HAP-1 (cell line): ENCODE measurements at regions not wholly inside any gene's neighbourhood (a gene's known extent, or its start where the extent isn't known, plus 50 kb on each side); places are given as distances from the start of the nearest gene placed in this dataset.

ENCODE experiments used
- DNase-seq, 2 experiments: peaks; one replicate each; pipeline ENCODE4 v3.0.0-alpha.2; 2016 to 2020; ENCODE audit warnings: low spot score in 2 of 2
- H3K27me3 ChIP-seq: fragments of 250-450 bp; sonication (Bioruptor Pico); 2 replicates; pipeline ENCODE4 v1.5.1; 2020; ENCODE audit warnings: low read depth, mild to moderate bottlenecking, moderate library complexity
- H3K36me3 ChIP-seq: fragments of 250-450 bp; sonication (Bioruptor Pico); replicated peaks from 2 replicates; pipeline ENCODE4 v1.5.1; 2020; ENCODE audit warnings: mild to moderate bottlenecking
- H3K4me1 ChIP-seq: fragments of 250-450 bp; sonication (Bioruptor Pico); 2 replicates; pipeline ENCODE4 v1.5.1; 2020; ENCODE audit warnings: mild to moderate bottlenecking
- H3K4me3 ChIP-seq: fragments of 250-450 bp; sonication (Bioruptor Pico); 2 replicates; pipeline ENCODE4 v1.5.1; 2020; ENCODE audit warnings: mild to moderate bottlenecking, moderate library complexity
- H3K9me3 ChIP-seq: fragments of 250-450 bp; sonication (Bioruptor Pico); 2 replicates; pipeline ENCODE4 v1.5.1; 2020; ENCODE audit warnings: mild to moderate bottlenecking, moderate library complexity
- in situ Hi-C: fragments of 300-500 bp; cut with MboI; formaldehyde crosslinking; loops from 3 replicates; pipeline ENCODE4 v1.14.3; 2020; ENCODE audit warnings: low sequenced_read_pairs, inconsistent platforms, mixed read lengths

DNA sequence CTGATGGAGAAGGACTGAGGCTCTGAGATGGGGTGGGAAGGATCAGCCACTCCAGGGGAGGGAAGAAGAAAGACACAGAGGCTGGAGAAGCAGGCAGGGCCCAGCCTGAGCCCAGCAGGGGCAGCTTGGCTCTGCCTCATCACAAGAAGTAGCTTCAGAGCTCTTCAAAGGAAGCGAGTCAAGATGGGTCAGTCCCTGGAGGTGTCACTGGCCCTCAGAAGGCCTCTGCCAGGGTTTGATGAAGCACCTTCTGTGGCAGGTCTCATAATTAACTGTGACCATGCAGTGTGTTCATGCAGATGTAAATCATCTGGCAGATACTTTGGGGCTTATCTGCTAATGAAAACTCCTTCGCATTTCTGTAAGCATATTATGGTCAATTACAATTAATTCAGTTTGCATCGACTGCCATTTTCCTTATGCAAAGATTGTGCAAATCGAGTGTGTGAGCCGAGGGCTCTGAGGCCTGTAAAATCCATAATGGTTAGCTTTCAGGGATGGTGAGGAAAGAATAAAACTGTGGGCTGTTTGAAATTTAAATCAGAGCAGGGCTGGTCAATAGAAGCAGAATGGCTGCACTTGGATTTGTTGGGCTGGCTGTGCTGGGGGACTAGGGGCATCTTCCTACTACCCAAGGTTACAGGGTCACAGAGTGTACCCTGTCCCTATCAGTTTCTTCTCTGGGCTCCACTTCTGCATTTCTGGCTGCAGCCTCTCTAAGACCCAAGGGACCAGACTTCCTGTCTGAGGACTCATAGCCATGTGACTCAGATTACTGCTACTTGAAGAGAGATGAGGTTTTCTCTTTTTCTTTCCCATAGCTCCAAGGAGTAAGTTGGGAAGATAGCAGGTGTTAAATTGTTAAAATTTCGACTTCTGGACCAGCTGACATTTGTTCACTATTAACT is 376.6 kb downstream of the DHX35 start:
- no peaks in the 10 kb centered on the region for H3K4me1 ChIP-seq
- in situ Hi-C loops = no loop called here
- no peaks in the 10 kb centered on the region for H3K9me3 ChIP-seq
- H3K27me3 ChIP-seq = no peaks in the 10 kb centered on the region
- H3K4me3 ChIP-seq = no peak overlapping the region
- no peaks in the 10 kb centered on the region for H3K36me3 ChIP-seq
- no peak for DNase-seq

DNA sequence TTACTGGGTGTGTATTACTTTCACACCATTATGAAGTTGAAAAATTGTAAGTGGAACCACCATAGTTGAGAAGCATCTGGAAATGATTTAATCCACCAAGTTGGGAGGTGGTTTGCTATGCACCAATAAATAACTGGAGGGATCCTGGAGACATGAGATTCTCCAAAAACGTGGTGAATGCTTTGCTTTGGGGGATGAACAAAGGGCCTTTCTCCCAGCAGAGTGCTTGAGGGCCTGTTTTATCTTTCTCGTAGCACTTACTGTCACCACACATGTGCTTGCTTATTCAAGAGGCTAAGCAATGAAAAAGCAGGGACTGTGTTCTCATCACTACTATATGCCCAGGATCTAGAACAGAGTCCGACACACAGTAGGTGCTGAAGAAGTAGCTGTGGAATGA is 371.1 kb downstream of the DHX35 start:
- H3K4me3 ChIP-seq = no peak overlapping the region
- DNase-seq = no peak
- H3K4me1 ChIP-seq = no peaks in the 10 kb centered on the region
- no peaks in the 10 kb centered on the region for H3K27me3 ChIP-seq
- H3K36me3 ChIP-seq = no peaks in the 10 kb centered on the region
- in situ Hi-C loops = no loop called here
- H3K9me3 ChIP-seq = no peaks in the 10 kb centered on the region

GRCh38 chr20:39328347-39328746 is 366.2 kb downstream of the DHX35 start:
- H3K27me3 ChIP-seq = no peaks in the 10 kb centered on the region
- DNase-seq = no peak
- in situ Hi-C loops = no loop called here
- no peaks in the 10 kb centered on the region for H3K36me3 ChIP-seq
- H3K4me1 ChIP-seq = no peaks in the 10 kb centered on the region
- H3K4me3 ChIP-seq = no peak overlapping the region
- H3K9me3 ChIP-seq = no peaks in the 10 kb centered on the region

GRCh38 chr20:39326050-39326449 is 363.9 kb downstream of the DHX35 start:
- Histone ChIP-seq H3K27me3 (no peaks in the 10 kb centered on the region), H3K9me3 (no peaks in the 10 kb centered on the region), H3K4me3 (no peak overlapping the region), H3K4me1 (no peaks in the 10 kb centered on the region), H3K36me3 (no peaks in the 10 kb centered on the region)
- in situ Hi-C loops = no loop called here
- no peak for DNase-seq

- H3K4me3 ChIP-seq = no peak overlapping the region
- no peaks in the 10 kb centered on the region for H3K36me3 ChIP-seq
- in situ Hi-C loops = no loop called here
- H3K4me1 ChIP-seq = no peaks in the 10 kb centered on the region
- H3K27me3 ChIP-seq = no peaks in the 10 kb centered on the region; the same call in 1 of the 2 replicates
- no peaks in the 10 kb centered on the region for H3K9me3 ChIP-seq
- no peak for DNase-seq
Measured at GRCh38 chr20:39318911-39319310, 356.8 kb downstream of the DHX35 start.

- Histone ChIP-seq H3K4me1 (no peaks in the 10 kb centered on the region), H3K4me3 (no peak overlapping the region), H3K9me3 (no peaks in the 10 kb centered on the region), H3K36me3 (no peaks in the 10 kb centered on the region), H3K27me3 (no peaks in the 10 kb centered on the region)
- in situ Hi-C loops = no loop called here
- no peak for DNase-seq
Measured at GRCh38 chr20:39312676-39313075, 350.5 kb downstream of the DHX35 start.

DNA sequence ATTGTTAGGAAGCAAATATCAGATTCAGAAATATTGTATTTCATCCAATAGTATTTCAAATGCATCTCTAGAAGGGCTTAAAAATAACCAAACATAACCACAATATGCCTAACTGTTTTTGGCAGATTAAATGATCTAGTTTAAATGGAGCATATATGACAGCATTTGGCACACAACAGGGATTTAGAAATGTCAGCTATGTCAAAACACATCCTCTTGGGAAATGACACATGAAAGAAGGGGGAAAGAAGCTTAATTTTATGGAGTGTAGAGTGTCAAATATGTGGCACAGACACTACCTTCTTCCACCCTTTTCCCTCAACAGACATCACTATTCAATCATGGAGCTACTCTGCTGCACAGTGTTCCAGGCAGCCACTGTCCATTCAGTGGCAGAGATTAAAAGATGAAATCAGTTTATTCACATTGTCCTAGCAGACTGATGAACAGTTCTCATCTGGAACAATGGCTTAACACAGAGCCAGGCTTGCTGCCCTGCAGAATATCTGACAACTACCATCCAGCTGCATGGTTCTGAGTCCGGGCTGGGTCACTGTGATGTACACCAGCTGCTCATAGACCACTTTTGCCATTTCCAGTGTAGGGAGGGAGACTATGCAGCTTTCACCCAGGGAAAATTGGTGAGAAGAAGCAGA is 349.8 kb downstream of the DHX35 start:
- DNase-seq = no peak
- Histone ChIP-seq H3K4me1 (no peaks in the 10 kb centered on the region), H3K4me3 (no peak overlapping the region), H3K9me3 (no peaks in the 10 kb centered on the region), H3K27me3 (no peaks in the 10 kb centered on the region), H3K36me3 (no peaks in the 10 kb centered on the region)
- in situ Hi-C loops = no loop called here

DNA sequence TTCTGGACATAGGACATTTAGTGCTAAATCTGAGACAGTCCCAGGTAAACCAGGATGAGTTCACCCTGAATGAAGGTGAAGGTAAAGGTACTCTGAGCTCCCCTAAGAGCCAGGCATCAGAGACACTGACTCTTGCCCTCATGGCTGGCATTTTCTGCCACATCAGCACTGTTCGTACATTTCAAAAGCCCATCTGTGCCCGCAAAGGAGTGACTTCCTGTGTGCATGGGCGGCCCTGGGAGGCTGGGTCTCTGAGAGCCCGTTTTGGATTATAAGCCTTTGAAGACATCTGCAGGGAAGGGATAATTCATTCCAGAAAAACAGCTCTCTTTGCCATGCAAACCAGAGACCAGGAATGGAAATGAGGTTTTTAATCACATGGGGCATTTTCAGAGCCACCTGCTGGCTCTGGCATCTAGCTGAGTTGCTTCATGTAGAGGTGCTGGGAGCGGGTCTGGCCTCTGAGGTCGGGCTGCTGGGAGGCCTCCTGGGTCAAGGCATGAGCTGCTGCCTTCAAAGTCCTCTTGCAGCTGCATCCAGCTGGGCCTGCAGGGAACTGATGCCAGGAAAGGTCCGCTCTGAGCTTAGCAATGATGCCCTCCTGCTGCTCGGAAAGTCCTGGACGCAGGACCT is 348.3 kb downstream of the DHX35 start:
- Histone ChIP-seq H3K4me1 (no peaks in the 10 kb centered on the region), H3K9me3 (no peaks in the 10 kb centered on the region), H3K4me3 (no peak overlapping the region), H3K27me3 (no peaks in the 10 kb centered on the region), H3K36me3 (no peaks in the 10 kb centered on the region)
- in situ Hi-C loops = no loop called here
- no peak for DNase-seq

GRCh38 chr20:39309458-39309857 is 347.3 kb downstream of the DHX35 start:
- DNase-seq = no peak
- Histone ChIP-seq H3K27me3 (no peaks in the 10 kb centered on the region), H3K4me3 (no peak overlapping the region), H3K36me3 (no peaks in the 10 kb centered on the region), H3K9me3 (no peaks in the 10 kb centered on the region), H3K4me1 (no peaks in the 10 kb centered on the region)
- in situ Hi-C loops = no loop called here

- H3K9me3 ChIP-seq = no peaks in the 10 kb centered on the region
- in situ Hi-C loops = no loop called here
- H3K36me3 ChIP-seq = no peaks in the 10 kb centered on the region
- no peak overlapping the region for H3K4me3 ChIP-seq
- DNase-seq = no peak
- H3K27me3 ChIP-seq = no peaks in the 10 kb centered on the region
- no peaks in the 10 kb centered on the region for H3K4me1 ChIP-seq
Measured at GRCh38 chr20:39302312-39302711, 340.2 kb downstream of the DHX35 start.

- Histone ChIP-seq H3K4me3 (no peak overlapping the region), H3K36me3 (no peaks in the 10 kb centered on the region), H3K4me1 (no peaks in the 10 kb centered on the region), H3K27me3 (no peaks in the 10 kb centered on the region), H3K9me3 (no peaks in the 10 kb centered on the region)
- in situ Hi-C loops = no loop called here
- DNase-seq = no peak
Measured at GRCh38 chr20:39299783-39300182, 337.6 kb downstream of the DHX35 start.

DNA sequence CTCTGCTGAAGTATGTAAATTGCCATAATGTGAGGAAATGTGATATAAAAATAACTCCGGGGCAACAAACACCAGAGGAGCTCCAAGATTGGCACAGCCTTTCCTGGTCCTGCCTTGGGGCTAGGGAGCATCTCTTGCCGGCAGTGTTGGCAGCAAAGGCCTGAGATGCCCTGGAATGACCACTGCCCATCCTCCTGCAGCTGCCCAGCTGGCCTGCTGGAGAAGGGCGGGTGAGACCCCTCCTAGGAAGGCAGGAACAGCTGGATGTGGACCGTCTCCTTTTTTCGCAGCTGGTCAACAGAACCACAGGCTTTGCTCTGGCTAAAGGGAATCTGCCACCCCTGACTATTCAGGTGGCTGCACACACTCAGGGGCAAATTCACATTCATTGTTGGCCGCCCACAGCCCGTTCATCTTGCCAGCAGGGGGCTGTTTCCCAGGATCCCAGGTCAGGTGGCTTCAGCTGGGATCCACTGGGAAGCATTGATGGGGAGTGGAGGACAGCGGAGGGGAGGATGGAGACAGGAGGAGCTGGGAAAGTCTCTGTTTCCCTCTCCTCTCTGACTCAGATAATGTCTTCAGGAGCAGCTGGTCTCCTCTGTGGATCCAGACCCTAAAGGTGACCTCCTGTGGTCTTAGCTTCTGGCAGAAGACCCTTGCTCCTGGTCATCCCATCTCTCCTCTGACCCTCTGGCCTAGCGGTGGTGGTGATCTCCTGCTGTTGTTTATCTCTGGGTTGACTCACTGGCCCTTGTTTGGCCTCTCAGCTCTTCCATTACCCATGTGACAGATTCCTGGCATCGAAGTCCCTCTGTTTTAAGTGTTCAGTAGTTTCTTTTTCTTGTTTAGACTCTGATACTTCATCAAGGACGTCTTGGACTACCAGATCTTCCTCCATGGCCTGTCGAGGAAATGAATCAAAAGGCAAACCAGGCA is 336.7 kb downstream of the DHX35 start:
- Histone ChIP-seq H3K36me3 (no peaks in the 10 kb centered on the region), H3K4me3 (no peak overlapping the region), H3K9me3 (no peaks in the 10 kb centered on the region), H3K27me3 (no peaks in the 10 kb centered on the region), H3K4me1 (no peaks in the 10 kb centered on the region)
- no peak for DNase-seq
- in situ Hi-C loops = no loop called here

- Histone ChIP-seq H3K27me3 (no peaks in the 10 kb centered on the region), H3K9me3 (no peaks in the 10 kb centered on the region), H3K36me3 (no peaks in the 10 kb centered on the region), H3K4me1 (no peaks in the 10 kb centered on the region), H3K4me3 (no peak overlapping the region)
- DNase-seq = no peak
- in situ Hi-C loops = no loop called here
Measured at GRCh38 chr20:39298121-39298520, 336.0 kb downstream of the DHX35 start.
